NB4 (cell line): ENCODE measurements at regions not wholly inside any gene's neighbourhood (a gene's known extent, or its start where the extent isn't known, plus 50 kb on each side); places are given as distances from the start of the nearest gene placed in this dataset.

Source experiments
- DNase-seq: peaks from one replicate; pipeline ENCODE4 v3.0.0; 2010; ENCODE audit warnings: low read depth
- H3K4me3 ChIP-seq: one replicate; pipeline ENCODE4 v1.5.1; 2011; ENCODE audit warnings: mild to moderate bottlenecking, low read depth, low read length, moderate library complexity
- CTCF ChIP-seq: IDR thresholded peaks from one replicate; pipeline ENCODE4 v1.5.1; 2012; ENCODE audit warnings: low read depth, low read length
- MAX ChIP-seq: IDR thresholded peaks from 2 replicates; pipeline ENCODE4 v1.6.1; 2011; ENCODE audit warnings: low read depth, low read length
- MYC ChIP-seq: IDR thresholded peaks from 2 replicates; pipeline ENCODE4 v1.6.1; 2011; ENCODE audit warnings: low read depth, low read length
- POLR2A ChIP-seq: IDR thresholded peaks from 2 replicates; pipeline ENCODE4 v1.6.1; 2011; ENCODE audit warnings: mild to moderate bottlenecking; ENCODE audit not compliant: insufficient read length; ENCODE audit errors: extremely low read depth

- no peak for TF ChIP-seq POLR2A
- no peak for TF ChIP-seq MAX
- no peak for TF ChIP-seq CTCF
- no peak for TF ChIP-seq MYC
- no peak overlapping the region for H3K4me3 ChIP-seq
- DNase-seq: no peak
These were observed 585.6 kb downstream of the DHX35 start for GRCh38 chr20:39547546-39548408.

- no peak for DNase-seq
- H3K4me3 ChIP-seq: no peak overlapping the region
- TF ChIP-seq MAX (no peak), MYC (no peak), POLR2A (no peak), CTCF (no peak)
These were observed 579.1 kb downstream of the DHX35 start for GRCh38 chr20:39541136-39541803.

GRCh38 chr20:39538317-39538716, 576.2 kb downstream of the DHX35 start:
- DNase-seq: no peak
- no peak overlapping the region for H3K4me3 ChIP-seq

GRCh38 chr20:39535301-39535700, 573.2 kb downstream of the DHX35 start:
- no peak overlapping the region for H3K4me3 ChIP-seq
- TF ChIP-seq MYC (no peak), POLR2A (no peak), CTCF (no peak), MAX (no peak)
- no peak for DNase-seq

More at GRCh38 chr20:39538317-39538716, 576.2 kb downstream of the DHX35 start:
- TF ChIP-seq POLR2A (no peak), CTCF (no peak), MAX (no peak), MYC (no peak)

- no peak for DNase-seq
- no peak overlapping the region for H3K4me3 ChIP-seq
- TF ChIP-seq MAX: no peak
- no peak for TF ChIP-seq CTCF
- TF ChIP-seq MYC: no peak
- no peak for TF ChIP-seq POLR2A
These were observed 572.7 kb downstream of the DHX35 start for GRCh38 chr20:39534846-39535245.
